ENCODE measurements at regions not wholly inside any gene's neighbourhood (a gene's known extent, or its start where the extent isn't known, plus 50 kb on each side); places are given as distances from the start of the nearest gene placed in this dataset.

- no peak for DNase-seq
Measured at GRCh38 chr5:164748861-164749260, 1243.4 kb downstream of the MAT2B start.

DNA sequence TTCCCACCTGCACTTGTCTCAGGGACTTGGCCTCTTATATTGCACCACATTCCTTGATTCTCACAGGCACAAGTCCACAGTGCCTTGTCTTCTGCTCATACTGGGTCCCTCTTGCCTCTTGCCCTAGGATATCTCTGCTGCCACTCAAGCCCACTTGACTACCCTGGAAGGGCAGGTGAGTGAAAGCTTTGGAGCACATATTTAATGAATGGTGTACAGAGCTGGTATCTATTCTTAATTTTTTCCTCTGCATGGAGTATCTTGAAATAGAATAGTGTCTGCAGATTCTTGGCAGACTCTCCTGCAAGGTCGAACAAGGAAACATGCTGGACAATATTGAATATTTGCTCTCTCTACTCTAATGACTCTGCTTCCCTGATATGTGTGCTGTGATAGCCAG, 1248.0 kb downstream of the MAT2B start:
- no peak for DNase-seq

GRCh38 chr5:164763206-164763605, 1257.8 kb downstream of the MAT2B start:
- DNase-seq: no peak

- DNase-seq: no peak
Measured at GRCh38 chr5:164772122-164772521, 1266.7 kb downstream of the MAT2B start.

DNA sequence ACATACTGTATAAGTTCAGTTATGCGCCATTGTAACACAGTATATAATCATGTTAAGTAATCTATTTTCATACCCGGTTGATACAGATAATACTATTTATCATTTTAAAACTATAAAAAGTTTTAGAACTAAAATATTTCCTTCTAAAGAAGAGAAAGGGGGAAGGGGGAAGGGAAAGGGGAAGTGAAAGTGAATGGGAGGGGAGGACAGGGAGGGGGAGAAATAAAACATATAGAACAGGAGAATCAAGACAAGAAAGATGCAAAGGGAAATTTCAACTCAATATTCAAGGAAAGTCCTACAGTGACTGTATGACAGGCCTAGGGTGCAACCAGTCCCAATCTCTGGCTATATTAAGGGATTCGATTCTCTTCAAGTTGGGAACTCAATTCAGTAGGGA, 1278.8 kb downstream of the MAT2B start:
- DNase-seq: no peak

DNA sequence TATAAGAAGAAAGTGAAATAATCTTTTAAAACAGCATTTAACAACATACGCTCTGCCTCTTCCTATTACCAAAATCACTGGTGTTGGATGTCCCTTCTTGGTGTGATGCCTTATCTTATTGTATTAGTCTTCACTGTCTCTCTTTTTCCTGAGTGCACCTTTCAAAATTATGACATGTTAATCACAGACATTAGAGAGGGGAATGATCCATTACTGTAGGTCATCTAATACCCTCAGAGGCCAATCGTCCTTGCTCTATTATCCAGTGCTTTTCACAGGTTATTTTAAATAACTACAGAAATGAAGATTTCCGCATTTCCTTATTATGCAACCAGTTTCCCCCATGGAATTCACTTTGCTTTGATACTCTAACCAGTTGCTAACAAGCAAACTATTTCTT, 1292.7 kb downstream of the MAT2B start:
- no peak for DNase-seq

GRCh38 chr5:164799391-164799790, 1294.0 kb downstream of the MAT2B start:
- no peak for DNase-seq

- no peak for DNase-seq
Measured at GRCh38 chr5:164801910-164802309, 1296.5 kb downstream of the MAT2B start.

DNA sequence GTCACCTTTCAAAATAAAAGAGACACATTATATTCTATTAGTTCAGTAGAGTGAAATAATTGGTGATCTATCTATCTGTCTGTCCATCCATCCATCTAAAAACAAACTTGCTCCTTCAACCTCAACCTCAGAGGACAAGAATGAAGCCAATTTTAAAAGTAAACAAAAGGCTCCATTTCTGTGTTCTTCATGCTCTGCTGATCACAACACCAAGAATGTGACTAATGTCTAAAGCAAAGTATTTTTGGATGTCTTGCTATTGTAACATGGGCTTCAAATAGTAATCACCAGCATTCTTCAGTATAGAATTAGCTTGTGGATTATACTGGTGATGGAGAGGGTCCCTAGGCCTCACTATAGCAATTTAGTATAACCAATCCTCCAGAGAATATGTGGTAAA, 1304.4 kb downstream of the MAT2B start:
- no peak for DNase-seq

GRCh38 chr5:164818445-164818844, 1313.0 kb downstream of the MAT2B start:
- no peak for DNase-seq

DNA sequence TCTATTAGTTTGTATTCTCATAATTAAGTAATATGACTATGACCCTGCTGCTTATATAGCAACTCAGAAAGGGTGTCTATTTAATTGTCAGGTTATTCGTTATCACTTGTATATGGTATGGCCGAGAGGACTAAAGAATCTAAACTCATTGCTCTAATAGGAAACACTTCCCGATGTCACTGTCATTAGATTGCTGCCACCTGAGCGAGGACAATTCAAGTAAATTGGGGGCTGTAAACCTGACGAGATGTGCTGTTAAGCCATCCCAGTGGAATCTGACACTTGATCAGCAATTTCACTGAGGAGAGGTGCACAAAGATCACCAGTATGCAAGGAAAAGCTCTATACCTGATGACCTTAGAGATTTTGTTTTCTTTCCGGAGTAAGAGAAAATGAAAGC, 1319.3 kb downstream of the MAT2B start:
- DNase-seq: no peak

- DNase-seq: no peak
Measured at GRCh38 chr5:164832516-164832915, 1327.1 kb downstream of the MAT2B start.

GRCh38 chr5:164844348-164844747, 1338.9 kb downstream of the MAT2B start:
- DNase-seq: no peak

- no peak for DNase-seq
Measured at GRCh38 chr5:164860896-164861295, 1355.5 kb downstream of the MAT2B start.

- DNase-seq: no peak
Measured at GRCh38 chr5:164861610-164862009, 1356.2 kb downstream of the MAT2B start.

- no peak for DNase-seq
Measured at GRCh38 chr5:164868761-164869160, 1363.3 kb downstream of the MAT2B start.

DNA sequence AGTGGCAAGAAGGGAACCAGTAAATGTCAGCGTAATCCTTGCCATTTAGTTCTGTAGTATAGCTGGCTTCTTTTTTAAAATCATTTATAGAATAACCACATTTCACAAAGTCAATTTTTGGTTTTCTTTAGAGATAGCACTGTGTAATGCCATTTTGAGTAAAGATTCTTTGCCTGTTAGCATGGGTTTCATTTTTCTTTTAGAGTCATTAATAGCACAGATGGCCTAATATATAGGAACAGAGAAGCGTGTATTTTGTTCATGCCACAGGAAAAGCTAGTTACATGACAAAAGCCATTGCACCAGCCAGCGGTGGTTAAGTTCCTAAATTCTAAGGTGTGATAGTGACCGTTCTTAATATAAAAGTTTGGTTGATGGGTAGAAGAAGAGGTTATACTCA, 1363.9 kb downstream of the MAT2B start:
- no peak for DNase-seq

- DNase-seq: no peak
Measured at GRCh38 chr5:164876793-164877192, 1371.4 kb downstream of the MAT2B start.

DNA sequence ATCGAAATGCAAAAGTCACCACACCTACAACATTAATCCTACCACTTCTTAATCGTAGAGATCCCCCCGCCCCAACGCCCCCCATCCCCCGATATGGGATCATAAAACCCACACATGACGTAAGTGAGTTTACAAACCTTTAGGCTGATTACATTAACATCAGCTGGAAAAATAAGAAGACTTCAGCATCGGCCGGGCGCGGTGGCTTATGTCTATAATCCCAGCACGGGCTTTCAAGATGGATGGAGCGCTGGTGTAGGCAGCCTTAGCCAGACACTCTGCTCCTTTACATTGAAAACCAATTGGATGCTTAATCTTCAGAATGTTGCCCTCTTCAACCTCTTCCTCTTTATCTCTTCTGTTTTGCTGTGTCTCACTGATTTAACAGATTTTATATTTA, 1376.0 kb downstream of the MAT2B start:
- DNase-seq: no peak

GRCh38 chr5:164885179-164885578, 1379.8 kb downstream of the MAT2B start:
- DNase-seq: no peak

DNA sequence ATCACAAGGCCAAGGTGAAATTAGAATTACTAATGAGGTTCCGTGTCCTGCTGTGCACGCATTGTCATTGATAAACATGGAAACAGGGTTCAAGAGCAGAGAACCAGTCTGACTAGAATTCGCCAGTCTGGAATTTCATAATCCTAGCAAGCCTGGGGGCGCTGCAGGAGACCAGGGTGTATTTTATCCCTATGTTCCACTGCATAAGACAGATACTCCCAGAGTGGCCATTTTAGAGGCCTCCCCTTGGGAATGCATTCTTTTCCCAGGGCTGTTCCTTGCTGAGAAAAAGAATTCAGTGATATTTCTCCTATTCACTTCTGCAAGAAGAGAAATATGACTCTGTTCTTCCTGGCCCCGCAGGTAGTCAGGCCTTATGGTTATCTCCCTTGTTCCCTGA, 1387.7 kb downstream of the MAT2B start:
- no peak for DNase-seq

- DNase-seq: no peak
Measured at GRCh38 chr5:164898705-164899104, 1393.3 kb downstream of the MAT2B start.

- no peak for DNase-seq
Measured at GRCh38 chr5:164909673-164910072, 1404.3 kb downstream of the MAT2B start.

- DNase-seq: no peak
Measured at GRCh38 chr5:164921722-164922121, 1416.3 kb downstream of the MAT2B start.

DNA sequence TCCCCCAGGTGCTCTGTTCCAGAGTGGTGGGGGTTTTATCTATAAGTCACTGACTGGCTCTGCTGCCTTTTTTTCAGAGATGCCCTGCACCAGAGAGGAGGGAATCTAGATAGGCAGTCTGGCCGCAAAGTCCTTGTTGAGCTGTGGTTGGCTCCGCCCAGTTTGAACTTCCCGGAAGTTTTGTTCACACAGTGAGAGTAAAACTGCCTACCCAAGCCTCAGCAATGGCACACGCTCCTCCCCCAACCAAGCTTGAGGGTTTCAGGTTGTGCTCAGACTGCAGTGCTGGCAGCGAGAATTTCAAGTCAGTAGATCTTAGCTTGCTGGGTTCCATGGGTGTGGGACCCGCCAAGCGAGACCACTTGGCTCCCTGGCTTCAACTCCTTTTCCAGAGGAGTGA, 1428.6 kb downstream of the MAT2B start:
- DNase-seq: no peak

DNA sequence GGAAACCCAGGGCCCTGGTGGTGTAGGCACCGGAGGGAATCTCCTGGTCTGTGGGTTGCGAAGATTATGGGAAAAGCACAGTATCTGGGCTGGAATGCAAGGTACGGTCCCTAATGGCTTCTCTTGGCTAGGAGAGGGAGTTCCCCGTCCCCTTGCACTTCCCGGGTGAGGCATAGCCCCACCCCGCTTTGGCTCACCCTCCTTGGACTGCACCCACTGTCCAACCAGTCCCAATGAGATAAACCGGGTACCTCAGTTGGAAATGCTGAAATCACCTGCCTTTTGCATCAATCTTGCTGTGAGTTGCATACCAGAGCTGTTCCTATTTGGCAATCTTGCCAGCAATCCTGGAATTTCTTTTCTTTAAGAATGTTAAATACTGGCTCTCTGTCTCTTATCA, 1429.1 kb downstream of the MAT2B start:
- DNase-seq: no peak
